ENCODE measurements at regions not wholly inside any gene's neighbourhood (a gene's known extent, or its start where the extent isn't known, plus 50 kb on each side); places are given as distances from the start of the nearest gene placed in this dataset.

- no peak for DNase-seq
- Histone ChIP-seq H3K27ac (no peak overlapping the region), H3K4me3 (no peak overlapping the region), H3K9me3 (no peaks in the 10 kb centered on the region), H3K27me3 (no peaks in the 10 kb centered on the region), H3K36me3 (no peaks in the 10 kb centered on the region), H3K4me1 (peaks cover 2% of the 10 kb centered on the region)
- ATAC-seq: no peak
- intact Hi-C loops (cut with DNase I): no loop called here
- no peak for TF ChIP-seq CTCF (IDR thresholded peaks at IDR 0.05)
These were observed 113.2 kb downstream of the PALM2AKAP2 start for GRCh38 chr9:109893241-109893640.

GRCh38 chr9:109894473-109894872 is 114.5 kb downstream of the PALM2AKAP2 start:
- Histone ChIP-seq H3K4me1 (no peaks in the 10 kb centered on the region), H3K36me3 (no peaks in the 10 kb centered on the region), H3K9me3 (no peaks in the 10 kb centered on the region), H3K27ac (no peak overlapping the region), H3K27me3 (no peaks in the 10 kb centered on the region), H3K4me3 (no peak overlapping the region)
- ATAC-seq (no peak), DNase-seq (no peak)
- no peak for TF ChIP-seq CTCF (IDR thresholded peaks at IDR 0.05)
- intact Hi-C loops (cut with DNase I): no loop called here

- Histone ChIP-seq H3K36me3 (no peaks in the 10 kb centered on the region), H3K4me3 (no peak overlapping the region), H3K27ac (no peak overlapping the region), H3K9me3 (no peaks in the 10 kb centered on the region), H3K4me1 (no peaks in the 10 kb centered on the region), H3K27me3 (no peaks in the 10 kb centered on the region)
- no peak for TF ChIP-seq CTCF (IDR thresholded peaks at IDR 0.05)
- intact Hi-C loops (cut with DNase I): no loop called here
- DNase-seq (no peak), ATAC-seq (no peak)
These were observed 115.1 kb downstream of the PALM2AKAP2 start for GRCh38 chr9:109894921-109895758.

- H3K4me1 ChIP-seq: no peaks in the 10 kb centered on the region
- DNase-seq: no peak
- no peaks in the 10 kb centered on the region for H3K27me3 ChIP-seq
- no peak overlapping the region for H3K4me3 ChIP-seq
- H3K9me3 ChIP-seq: no peaks in the 10 kb centered on the region
- intact Hi-C loops (cut with DNase I): loop anchor here (10.0 kb wide), 1 partner anchor 254 kb away; no protein-coding TSS in a partner anchor
- no peak for ATAC-seq
- no peak overlapping the region for H3K27ac ChIP-seq
- TF ChIP-seq CTCF (IDR thresholded peaks at IDR 0.05): no peak
- H3K36me3 ChIP-seq: no peaks in the 10 kb centered on the region
These were observed 121.2 kb downstream of the PALM2AKAP2 start for GRCh38 chr9:109901201-109901600.

- TF ChIP-seq CTCF (IDR thresholded peaks at IDR 0.05): peak; percentile 82
- intact Hi-C loops (cut with DNase I): loop anchor here (10.0 kb wide), 1 partner anchor 251 kb away; no protein-coding TSS in a partner anchor
- DNase-seq: no peak
These were observed 123.6 kb downstream of the PALM2AKAP2 start for GRCh38 chr9:109903515-109904138.

More at GRCh38 chr9:109903515-109904138, 123.6 kb downstream of the PALM2AKAP2 start:
- Histone ChIP-seq H3K4me1 (peaks cover 18% of the 10 kb centered on the region), H3K27ac (no peak overlapping the region), H3K27me3 (no peaks in the 10 kb centered on the region), H3K36me3 (no peaks in the 10 kb centered on the region), H3K4me3 (no peak overlapping the region), H3K9me3 (no peaks in the 10 kb centered on the region)
- peak; percentile 84 for ATAC-seq
